LNCaP clone FGC (cell line): ENCODE measurements at regions not wholly inside any gene's neighbourhood (a gene's known extent, or its start where the extent isn't known, plus 50 kb on each side); places are given as distances from the start of the nearest gene placed in this dataset.
A peak's percentile ranks its signal among the peaks of the same experiment; 100 is the strongest.
"Not testable (repeated sequence)": the region's sequence is repeated elsewhere in the genome, so short reads cannot be mapped to it uniquely, and the experiment has no call there.

Experiments used
- DNase-seq: peaks from one replicate; pipeline ENCODE4 v3.0.0-alpha.2; 2011; ENCODE audit warnings: low read depth
- H3K4me3 ChIP-seq: 2 replicates; pipeline ENCODE4 v1.5.1; 2011; ENCODE audit warnings: mild to moderate bottlenecking, low read depth, low read length, control low read depth
- TF ChIP-seq, protein P1 (sequence below): IDR thresholded peaks from 2 replicates; pipeline ENCODE4 v1.5.1; 2012; ENCODE audit warnings: mild to moderate bottlenecking; ENCODE audit not compliant: control insufficient read depth, insufficient read depth; ENCODE audit errors: extremely low read depth

DNA sequence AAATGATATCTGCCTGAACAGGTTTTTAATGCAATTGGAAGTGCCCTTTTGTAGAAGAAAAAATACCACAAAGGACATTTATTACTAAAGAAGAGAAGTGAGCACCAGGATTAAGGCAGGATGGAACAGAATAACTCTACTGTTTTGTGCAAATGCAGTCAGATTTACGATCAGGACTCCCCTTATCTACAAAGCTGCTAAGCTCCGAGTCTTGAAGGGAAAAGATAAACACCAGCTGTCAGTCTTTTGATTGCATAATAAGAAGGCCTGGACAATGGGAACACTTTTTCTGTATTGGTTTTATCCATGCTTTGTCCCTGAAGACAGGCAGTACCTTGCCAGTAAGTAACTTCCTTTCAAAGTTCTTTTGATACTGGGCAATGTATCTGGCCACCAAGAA lies 797.9 kb upstream of the SLC35B3 start:
- H3K4me3 ChIP-seq, result no peak overlapping the region
- no peak for DNase-seq
- TF ChIP-seq, protein P1, sequence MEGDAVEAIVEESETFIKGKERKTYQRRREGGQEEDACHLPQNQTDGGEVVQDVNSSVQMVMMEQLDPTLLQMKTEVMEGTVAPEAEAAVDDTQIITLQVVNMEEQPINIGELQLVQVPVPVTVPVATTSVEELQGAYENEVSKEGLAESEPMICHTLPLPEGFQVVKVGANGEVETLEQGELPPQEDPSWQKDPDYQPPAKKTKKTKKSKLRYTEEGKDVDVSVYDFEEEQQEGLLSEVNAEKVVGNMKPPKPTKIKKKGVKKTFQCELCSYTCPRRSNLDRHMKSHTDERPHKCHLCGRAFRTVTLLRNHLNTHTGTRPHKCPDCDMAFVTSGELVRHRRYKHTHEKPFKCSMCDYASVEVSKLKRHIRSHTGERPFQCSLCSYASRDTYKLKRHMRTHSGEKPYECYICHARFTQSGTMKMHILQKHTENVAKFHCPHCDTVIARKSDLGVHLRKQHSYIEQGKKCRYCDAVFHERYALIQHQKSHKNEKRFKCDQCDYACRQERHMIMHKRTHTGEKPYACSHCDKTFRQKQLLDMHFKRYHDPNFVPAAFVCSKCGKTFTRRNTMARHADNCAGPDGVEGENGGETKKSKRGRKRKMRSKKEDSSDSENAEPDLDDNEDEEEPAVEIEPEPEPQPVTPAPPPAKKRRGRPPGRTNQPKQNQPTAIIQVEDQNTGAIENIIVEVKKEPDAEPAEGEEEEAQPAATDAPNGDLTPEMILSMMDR, result no peak

DNA sequence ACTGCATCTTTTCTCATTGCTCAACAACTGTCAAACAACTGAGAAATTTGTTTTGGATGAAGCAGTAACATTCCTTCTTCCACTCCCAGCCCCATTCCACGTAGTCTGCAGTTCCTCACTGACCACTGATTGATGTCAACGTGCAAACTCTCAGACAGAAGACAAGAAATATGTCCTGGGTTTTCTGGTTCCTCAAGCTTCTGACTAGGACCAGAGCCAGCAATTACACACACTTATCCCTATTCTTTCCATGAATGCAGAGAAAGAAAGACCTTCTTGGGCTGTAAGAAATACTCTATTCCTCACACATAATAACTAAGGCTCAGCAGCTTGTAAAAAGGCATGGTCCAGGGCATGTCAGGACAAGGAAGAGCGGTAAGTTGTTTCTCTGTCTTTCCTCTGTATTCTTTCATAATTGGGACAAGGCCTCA lies 790.1 kb upstream of the SLC35B3 start:
- DNase-seq, result no peak
- no peak overlapping the region for H3K4me3 ChIP-seq
- TF ChIP-seq, protein P1, result no peak

DNA sequence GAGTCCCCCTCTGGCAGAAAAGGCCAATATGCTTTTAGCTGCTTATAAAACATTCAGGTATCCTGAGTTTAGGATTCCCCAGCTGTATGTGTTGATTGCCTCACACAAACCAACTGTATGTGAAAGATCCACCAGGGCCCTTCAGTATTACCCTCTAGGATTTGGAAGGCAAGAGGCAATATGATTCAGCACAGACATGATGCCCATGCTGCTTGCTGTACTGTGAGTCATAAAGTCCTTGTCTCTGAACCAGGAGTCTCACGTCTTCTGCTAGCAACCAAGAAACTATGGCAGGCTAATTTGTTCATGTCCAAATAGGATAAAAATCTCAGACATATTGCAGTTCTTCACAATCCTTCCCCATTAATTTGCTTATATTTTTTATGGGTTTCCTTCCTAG lies 789.2 kb upstream of the SLC35B3 start:
- no peak overlapping the region for H3K4me3 ChIP-seq
- TF ChIP-seq, protein P1, result no peak
- no peak for DNase-seq

GRCh38 chr6:9213717-9214116 lies 778.4 kb upstream of the SLC35B3 start:
- not testable (repeated sequence) for DNase-seq, H3K4me3 ChIP-seq

DNA sequence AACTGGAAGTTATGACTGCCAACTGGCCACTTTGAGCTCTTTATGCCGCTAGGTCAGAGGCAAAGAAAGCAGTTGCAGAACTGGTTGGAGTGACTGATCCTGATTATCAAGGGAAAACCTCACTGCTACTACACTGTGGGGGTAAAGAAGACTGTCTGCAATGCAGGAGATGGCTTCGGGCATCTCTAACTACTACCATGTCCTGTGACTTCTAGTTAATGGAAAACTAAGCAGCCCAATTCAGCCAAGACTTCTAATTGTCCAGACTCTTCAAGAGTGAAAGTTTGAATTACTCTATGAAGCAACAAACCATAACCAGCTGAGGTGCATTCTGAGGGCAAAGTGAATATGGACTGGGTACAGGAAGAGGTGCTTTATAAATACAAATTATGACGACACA lies 773.6 kb upstream of the SLC35B3 start:
- TF ChIP-seq, protein P1, result no peak
- DNase-seq, result no peak
- no peak overlapping the region for H3K4me3 ChIP-seq

DNA sequence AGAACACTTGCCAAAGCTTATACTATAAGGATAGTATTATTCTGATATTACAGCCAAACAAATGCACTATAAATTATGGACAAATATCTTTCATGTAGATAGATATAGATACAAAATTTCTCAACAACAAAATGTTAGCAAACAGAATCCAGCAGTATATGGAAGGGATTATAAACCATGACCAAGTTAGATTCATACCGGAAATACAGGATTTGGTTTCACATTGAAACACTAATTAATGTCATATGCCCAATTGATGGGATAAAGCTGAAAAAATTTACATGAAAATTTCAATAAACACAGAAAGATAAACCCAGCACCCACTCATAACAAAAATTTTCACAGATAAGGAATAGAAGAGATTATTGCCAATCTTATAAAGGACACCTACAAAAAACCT lies 770.3 kb upstream of the SLC35B3 start:
- no peak for DNase-seq
- H3K4me3 ChIP-seq, result no peak overlapping the region
- TF ChIP-seq, protein P1, result no peak

GRCh38 chr6:9204171-9204570 lies 768.8 kb upstream of the SLC35B3 start:
- H3K4me3 ChIP-seq, result no peak overlapping the region
- peak; percentile 17 for DNase-seq
- TF ChIP-seq, protein P1, result no peak

- no peak overlapping the region for H3K4me3 ChIP-seq
- TF ChIP-seq, protein P1, result no peak
- no peak for DNase-seq
These were observed 765.4 kb upstream of the SLC35B3 start for GRCh38 chr6:9200712-9201111.
